Panc1 (cell line): ENCODE measurements at regions not wholly inside any gene's neighbourhood (a gene's known extent, or its start where the extent isn't known, plus 50 kb on each side); places are given as distances from the start of the nearest gene placed in this dataset.
A peak's percentile ranks its signal among the peaks of the same experiment; 100 is the strongest.

ENCODE experiments used
- SIN3A ChIP-seq: IDR thresholded peaks from 2 replicates; pipeline ENCODE4 v1.6.1; 2012; ENCODE audit warnings: low read depth, mild to moderate bottlenecking, low read length, moderate library complexity, borderline replicate concordance; ENCODE audit not compliant: insufficient read depth
- TCF7L2 ChIP-seq: IDR thresholded peaks from 2 replicates; pipeline ENCODE4 v1.6.1; 2011; ENCODE audit warnings: mild to moderate bottlenecking, low read depth, low read length, inconsistent platforms
- TF ChIP-seq, protein P1 (sequence below): fragments of 450-650 bp; IDR thresholded peaks from 2 replicates; pipeline ENCODE4 v1.5.1; 2017; ENCODE audit warnings: mild to moderate bottlenecking

- TF ChIP-seq, protein P1, sequence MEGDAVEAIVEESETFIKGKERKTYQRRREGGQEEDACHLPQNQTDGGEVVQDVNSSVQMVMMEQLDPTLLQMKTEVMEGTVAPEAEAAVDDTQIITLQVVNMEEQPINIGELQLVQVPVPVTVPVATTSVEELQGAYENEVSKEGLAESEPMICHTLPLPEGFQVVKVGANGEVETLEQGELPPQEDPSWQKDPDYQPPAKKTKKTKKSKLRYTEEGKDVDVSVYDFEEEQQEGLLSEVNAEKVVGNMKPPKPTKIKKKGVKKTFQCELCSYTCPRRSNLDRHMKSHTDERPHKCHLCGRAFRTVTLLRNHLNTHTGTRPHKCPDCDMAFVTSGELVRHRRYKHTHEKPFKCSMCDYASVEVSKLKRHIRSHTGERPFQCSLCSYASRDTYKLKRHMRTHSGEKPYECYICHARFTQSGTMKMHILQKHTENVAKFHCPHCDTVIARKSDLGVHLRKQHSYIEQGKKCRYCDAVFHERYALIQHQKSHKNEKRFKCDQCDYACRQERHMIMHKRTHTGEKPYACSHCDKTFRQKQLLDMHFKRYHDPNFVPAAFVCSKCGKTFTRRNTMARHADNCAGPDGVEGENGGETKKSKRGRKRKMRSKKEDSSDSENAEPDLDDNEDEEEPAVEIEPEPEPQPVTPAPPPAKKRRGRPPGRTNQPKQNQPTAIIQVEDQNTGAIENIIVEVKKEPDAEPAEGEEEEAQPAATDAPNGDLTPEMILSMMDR = peak; percentile 6; the same call in 1 of the 2 replicates
- TF ChIP-seq SIN3A = no peak
- TF ChIP-seq TCF7L2 = no peak
These were observed 2184.4 kb upstream of the AGA start for GRCh38 chr4:179626687-179627086.
